ENCODE measurements at regions not wholly inside any gene's neighbourhood (a gene's known extent, or its start where the extent isn't known, plus 50 kb on each side); places are given as distances from the start of the nearest gene placed in this dataset.

- DNase-seq (no peak), ATAC-seq (peak; percentile 53)
- intact Hi-C loops (cut with micrococcal nuclease): loop anchor here (10.0 kb wide), 1 partner anchor 170 kb away; no protein-coding TSS in a partner anchor
Measured at GRCh38 chr12:127284870-127285431, 982.0 kb upstream of the TMEM132C start.

- intact Hi-C loops (cut with micrococcal nuclease): loop anchor here (10.0 kb wide), 1 partner anchor 171 kb away; no protein-coding TSS in a partner anchor
- DNase-seq: no peak
- no peak for ATAC-seq
Measured at GRCh38 chr12:127286281-127286680, 980.7 kb upstream of the TMEM132C start.

- intact Hi-C loops (cut with micrococcal nuclease): loop anchor here (10.0 kb wide), 1 partner anchor 172 kb away; no protein-coding TSS in a partner anchor
- ATAC-seq (no peak), DNase-seq (no peak)
Measured at GRCh38 chr12:127287256-127287655, 979.7 kb upstream of the TMEM132C start.

GRCh38 chr12:127290251-127290650 is 976.7 kb upstream of the TMEM132C start:
- DNase-seq (no peak), ATAC-seq (no peak)
- intact Hi-C loops (cut with micrococcal nuclease): no loop called here

DNA sequence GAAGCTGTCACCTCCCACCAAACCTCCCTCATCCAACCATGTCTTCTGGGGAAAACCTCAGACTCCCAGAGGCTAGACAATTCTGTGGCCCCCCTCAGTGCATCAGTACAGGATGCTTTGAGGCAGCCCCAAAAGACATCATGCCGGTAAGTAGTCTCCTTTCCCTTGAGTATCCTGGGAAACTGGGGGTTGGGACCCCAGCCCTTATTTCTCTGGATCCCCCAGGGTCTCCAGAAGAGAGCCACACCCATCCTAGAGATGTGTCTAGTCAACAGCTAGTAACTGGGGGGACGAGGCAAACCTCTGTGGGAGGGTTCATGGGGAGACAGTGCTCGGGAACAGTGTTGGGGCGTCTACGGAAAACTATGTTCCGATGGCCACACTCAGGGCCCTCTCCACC is 974.2 kb upstream of the TMEM132C start:
- DNase-seq (no peak), ATAC-seq (no peak)
- intact Hi-C loops (cut with micrococcal nuclease): no loop called here

- DNase-seq: peak; percentile 62
- intact Hi-C loops (cut with micrococcal nuclease): no loop called here
- ATAC-seq: peak; percentile 59
Measured at GRCh38 chr12:127293507-127294310, 973.3 kb upstream of the TMEM132C start.

DNA sequence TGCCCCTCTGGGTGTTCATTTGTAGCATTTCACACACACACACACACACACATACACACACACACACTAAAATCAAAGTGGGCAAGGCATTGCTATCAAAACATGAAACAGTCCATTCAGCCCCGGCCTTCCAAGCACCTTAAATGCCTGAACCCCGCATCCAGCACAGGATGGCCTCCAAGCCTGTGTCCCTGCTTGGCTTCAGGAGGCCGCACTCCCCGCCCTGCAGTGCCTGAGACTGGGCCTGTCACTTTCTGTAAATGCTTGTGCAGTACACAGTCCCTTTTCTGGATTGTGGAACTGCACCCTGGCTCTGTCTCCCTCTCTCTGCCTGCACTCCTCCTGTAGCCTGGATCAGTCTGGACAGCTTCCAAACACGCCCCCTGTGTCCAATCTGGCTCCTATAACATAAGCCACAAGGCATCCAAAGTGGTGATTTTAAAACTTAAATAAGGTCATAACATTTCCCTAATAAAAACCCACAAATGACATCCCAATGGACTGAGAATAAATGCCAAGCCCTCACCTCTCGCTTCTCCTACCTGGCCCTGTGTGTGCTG is 972.2 kb upstream of the TMEM132C start:
- intact Hi-C loops (cut with micrococcal nuclease): no loop called here
- DNase-seq (no peak), ATAC-seq (no peak)

GRCh38 chr12:127295630-127296029 is 971.3 kb upstream of the TMEM132C start:
- ATAC-seq (no peak), DNase-seq (no peak)
- intact Hi-C loops (cut with micrococcal nuclease): no loop called here

- ATAC-seq: no peak
- intact Hi-C loops (cut with micrococcal nuclease): no loop called here
- no peak for DNase-seq
Measured at GRCh38 chr12:127296591-127296990, 970.4 kb upstream of the TMEM132C start.

- intact Hi-C loops (cut with micrococcal nuclease): no loop called here
Measured at GRCh38 chr12:127297327-127297726, 969.6 kb upstream of the TMEM132C start.

GRCh38 chr12:127300075-127300474 is 966.9 kb upstream of the TMEM132C start:
- intact Hi-C loops (cut with micrococcal nuclease): no loop called here
- no peak for DNase-seq
- ATAC-seq: no peak

More at GRCh38 chr12:127297327-127297726, 969.6 kb upstream of the TMEM132C start:
- no peak for ATAC-seq
- DNase-seq: no peak

- DNase-seq (no peak), ATAC-seq (no peak)
- intact Hi-C loops (cut with micrococcal nuclease): no loop called here
Measured at GRCh38 chr12:127300753-127301152, 966.2 kb upstream of the TMEM132C start.

DNA sequence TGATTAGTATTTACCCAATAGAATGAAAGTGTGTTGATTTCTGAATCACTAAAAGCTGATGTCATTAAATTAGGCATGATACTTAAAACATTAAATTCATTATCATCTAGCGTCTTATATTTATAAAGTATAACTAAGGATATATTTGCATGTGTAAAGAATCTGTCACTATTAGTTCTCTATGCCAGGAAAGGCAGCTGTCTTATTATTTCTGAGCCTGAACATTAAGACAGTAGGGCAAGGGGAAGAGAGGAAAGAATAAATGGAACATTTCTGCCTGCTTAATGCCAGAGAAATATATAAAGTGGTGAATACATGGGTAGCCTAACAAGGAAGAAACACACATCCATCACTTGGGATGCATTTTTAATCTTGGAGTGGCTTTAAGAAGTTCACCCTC is 965.1 kb upstream of the TMEM132C start:
- intact Hi-C loops (cut with micrococcal nuclease): no loop called here
- ATAC-seq: no peak
- no peak for DNase-seq

- no peak for DNase-seq
- intact Hi-C loops (cut with micrococcal nuclease): no loop called here
- ATAC-seq: no peak
Measured at GRCh38 chr12:127304751-127305725, 961.9 kb upstream of the TMEM132C start.

GRCh38 chr12:127306604-127307215 is 960.3 kb upstream of the TMEM132C start:
- ATAC-seq (no peak), DNase-seq (no peak)
- intact Hi-C loops (cut with micrococcal nuclease): no loop called here

GRCh38 chr12:127307528-127307927 is 959.4 kb upstream of the TMEM132C start:
- intact Hi-C loops (cut with micrococcal nuclease): no loop called here
- no peak for ATAC-seq
- no peak for DNase-seq

DNA sequence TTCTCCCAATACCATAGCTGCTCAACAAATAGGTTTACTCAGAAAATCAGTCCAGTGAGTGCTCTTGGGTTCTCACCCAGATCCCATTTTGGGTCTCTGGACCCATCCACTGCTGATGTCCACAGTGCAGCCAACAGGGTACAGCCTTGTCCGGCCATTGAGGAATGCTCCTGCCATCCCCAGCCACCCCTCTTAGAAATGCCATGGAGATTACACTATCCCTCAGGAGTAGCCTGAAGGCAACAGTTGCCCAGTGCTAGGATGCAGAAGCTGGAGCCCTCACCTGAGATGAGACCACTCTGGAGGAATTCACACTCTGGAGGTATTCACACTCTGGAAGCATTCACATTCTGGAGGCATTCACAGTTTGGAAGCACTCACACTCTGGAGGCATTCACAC is 958.8 kb upstream of the TMEM132C start:
- no peak for DNase-seq
- no peak for ATAC-seq
- intact Hi-C loops (cut with micrococcal nuclease): no loop called here

DNA sequence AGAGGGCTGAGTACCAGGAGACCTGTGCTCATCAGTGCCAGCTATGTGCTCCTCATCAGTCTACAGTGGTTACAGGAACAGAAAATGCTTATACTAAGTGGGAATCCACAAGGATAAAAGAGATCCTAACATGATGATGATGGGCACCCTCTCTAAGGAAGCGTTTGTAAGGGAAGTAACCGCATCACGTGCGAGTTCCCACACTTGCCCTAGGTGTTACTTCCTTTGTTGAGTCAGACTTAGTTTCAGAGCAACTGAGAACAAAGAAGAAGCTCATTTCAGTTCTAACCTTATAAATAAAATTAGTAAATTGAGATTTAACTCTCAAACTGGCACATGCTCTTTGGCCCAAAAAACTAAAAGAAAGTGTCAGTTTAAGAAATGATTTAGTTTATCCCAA is 956.4 kb upstream of the TMEM132C start:
- DNase-seq (no peak), ATAC-seq (no peak)
- intact Hi-C loops (cut with micrococcal nuclease): no loop called here
